COLO668 (cell line): ENCODE measurements at regions not wholly inside any gene's neighbourhood (a gene's known extent, or its start where the extent isn't known, plus 50 kb on each side); places are given as distances from the start of the nearest gene placed in this dataset.

Experiments
- DNase-seq: peaks from one replicate; lab custom pipeline; 2025; ENCODE audit not compliant: unreplicated experiment; lab: John Stamatoyannopoulos, UW

- no peak for DNase-seq
Measured at GRCh38 chrX:57848857-57849256, 61.4 kb downstream of the ZXDA start.

- DNase-seq: no peak
Measured at GRCh38 chrX:57822818-57823217, 87.4 kb downstream of the ZXDA start.

- no peak for DNase-seq
Measured at GRCh38 chrX:57822398-57822797, 87.9 kb downstream of the ZXDA start.

GRCh38 chrX:57821703-57822387 is 88.4 kb downstream of the ZXDA start:
- DNase-seq: peak; percentile 13

- DNase-seq: no peak
Measured at GRCh38 chrX:57817302-57817701, 93.0 kb downstream of the ZXDA start.

GRCh38 chrX:57772637-57773036 is 92.6 kb upstream of the NLRP2B start:
- DNase-seq: no peak

- no peak for DNase-seq
Measured at GRCh38 chrX:57771689-57772088, 91.6 kb upstream of the NLRP2B start.

- DNase-seq: no peak
Measured at GRCh38 chrX:57752866-57753265, 72.8 kb upstream of the NLRP2B start.

GRCh38 chrX:57741107-57741506 is 61.0 kb upstream of the NLRP2B start:
- DNase-seq: no peak

- no peak for DNase-seq
Measured at GRCh38 chrX:57737881-57738280, 57.8 kb upstream of the NLRP2B start.
